ENCODE measurements at regions not wholly inside any gene's neighbourhood (a gene's known extent, or its start where the extent isn't known, plus 50 kb on each side); places are given as distances from the start of the nearest gene placed in this dataset.
"Not testable (repeated sequence)": the region's sequence is repeated elsewhere in the genome, so short reads cannot be mapped to it uniquely, and the experiment has no call there.

GRCh38 chr1:146401281-146401825 lies 172.5 kb upstream of the NOTCH2NLA start:
- peak; percentile 31 for DNase-seq

- DNase-seq, result not testable (repeated sequence)
Measured at GRCh38 chr1:146400173-146401121, 171.6 kb upstream of the NOTCH2NLA start.

GRCh38 chr1:146399225-146399624 lies 170.4 kb upstream of the NOTCH2NLA start:
- DNase-seq, result not testable (repeated sequence)

GRCh38 chr1:146396801-146397200 lies 168.0 kb upstream of the NOTCH2NLA start:
- not testable (repeated sequence) for DNase-seq

- DNase-seq, result not testable (repeated sequence)
Measured at GRCh38 chr1:146396242-146396641, 167.4 kb upstream of the NOTCH2NLA start.

GRCh38 chr1:146393796-146394195 lies 165.0 kb upstream of the NOTCH2NLA start:
- not testable (repeated sequence) for DNase-seq

GRCh38 chr1:146393154-146393553 lies 164.3 kb upstream of the NOTCH2NLA start:
- DNase-seq, result not testable (repeated sequence)

- not testable (repeated sequence) for DNase-seq
Measured at GRCh38 chr1:146389178-146389577, 160.4 kb upstream of the NOTCH2NLA start.

- peak; percentile 33 for DNase-seq
Measured at GRCh38 chr1:146387750-146388469, 159.1 kb upstream of the NOTCH2NLA start.

GRCh38 chr1:146386851-146387749 lies 158.3 kb upstream of the NOTCH2NLA start:
- peak; percentile 97 for DNase-seq

GRCh38 chr1:146381196-146381595 lies 152.4 kb upstream of the NOTCH2NLA start:
- DNase-seq, result peak; percentile 55

- DNase-seq, result peak; percentile 98
Measured at GRCh38 chr1:146376708-146377496, 148.1 kb upstream of the NOTCH2NLA start.

GRCh38 chr1:146376309-146376707 lies 147.5 kb upstream of the NOTCH2NLA start:
- peak; percentile 95 for DNase-seq

GRCh38 chr1:146375108-146375507 lies 146.3 kb upstream of the NOTCH2NLA start:
- not testable (repeated sequence) for DNase-seq

- DNase-seq, result peak; percentile 84
Measured at GRCh38 chr1:146369940-146370339, 141.1 kb upstream of the NOTCH2NLA start.

GRCh38 chr1:146355373-146355772 lies 126.6 kb upstream of the NOTCH2NLA start:
- not testable (repeated sequence) for DNase-seq

GRCh38 chr1:146326863-146327262 lies 98.0 kb upstream of the NOTCH2NLA start:
- DNase-seq, result not testable (repeated sequence)

- not testable (repeated sequence) for DNase-seq
Measured at GRCh38 chr1:146324463-146324862, 95.6 kb upstream of the NOTCH2NLA start.

GRCh38 chr1:146323302-146323701 lies 94.5 kb upstream of the NOTCH2NLA start:
- not testable (repeated sequence) for DNase-seq

GRCh38 chr1:146322893-146323292 lies 94.1 kb upstream of the NOTCH2NLA start:
- DNase-seq, result not testable (repeated sequence)

GRCh38 chr1:146318715-146319114 lies 89.9 kb upstream of the NOTCH2NLA start:
- DNase-seq, result not testable (repeated sequence)

Data from NCI-H345 (cell line).